Mammary epithelial cell (primary cell): ENCODE measurements at regions not wholly inside any gene's neighbourhood (a gene's known extent, or its start where the extent isn't known, plus 50 kb on each side); places are given as distances from the start of the nearest gene placed in this dataset.

ENCODE experiments used
- EZH2 ChIP-seq: IDR thresholded peaks from 2 replicates; pipeline ENCODE4 v1.6.1; 2012; ENCODE audit warnings: low read length, inconsistent platforms, borderline replicate concordance
- TF ChIP-seq, protein P1 (sequence below), 2 donors: IDR thresholded peaks in 1 of 2; conservative IDR thresholded peaks in 1 of 2; 2 replicates each; pipeline ENCODE4 v1.5.1; 2011 to 2012; ENCODE audit warnings: inconsistent platforms in 2 of 2, low read length in 2 of 2, mild to moderate bottlenecking in 2 of 2, control low read depth in 1 of 2, low read depth in 1 of 2; ENCODE audit not compliant: insufficient read depth in 1 of 2; ENCODE audit errors: extremely low read depth in 1 of 2

DNA sequence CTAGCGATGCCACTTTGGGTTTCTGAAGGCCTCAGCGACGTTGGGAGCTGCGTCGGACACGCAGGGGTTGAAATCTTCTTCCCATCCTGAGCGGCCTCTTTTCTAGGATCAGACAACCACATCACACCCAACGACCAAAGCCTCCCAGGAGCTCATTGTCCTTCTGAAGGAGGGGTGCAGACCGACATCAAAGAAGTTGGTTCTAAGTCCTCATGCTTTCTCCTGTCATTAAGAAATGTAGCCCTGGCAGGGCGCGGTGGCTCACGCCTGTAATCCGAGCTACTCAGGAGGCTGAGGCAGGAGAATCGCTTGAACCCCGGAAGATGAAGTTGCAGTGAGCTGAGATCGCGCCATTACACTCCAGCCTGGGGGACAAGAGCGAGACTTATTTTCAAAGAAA is 1681.9 kb downstream of the TP53TG3F start:
- TF ChIP-seq, protein P1, sequence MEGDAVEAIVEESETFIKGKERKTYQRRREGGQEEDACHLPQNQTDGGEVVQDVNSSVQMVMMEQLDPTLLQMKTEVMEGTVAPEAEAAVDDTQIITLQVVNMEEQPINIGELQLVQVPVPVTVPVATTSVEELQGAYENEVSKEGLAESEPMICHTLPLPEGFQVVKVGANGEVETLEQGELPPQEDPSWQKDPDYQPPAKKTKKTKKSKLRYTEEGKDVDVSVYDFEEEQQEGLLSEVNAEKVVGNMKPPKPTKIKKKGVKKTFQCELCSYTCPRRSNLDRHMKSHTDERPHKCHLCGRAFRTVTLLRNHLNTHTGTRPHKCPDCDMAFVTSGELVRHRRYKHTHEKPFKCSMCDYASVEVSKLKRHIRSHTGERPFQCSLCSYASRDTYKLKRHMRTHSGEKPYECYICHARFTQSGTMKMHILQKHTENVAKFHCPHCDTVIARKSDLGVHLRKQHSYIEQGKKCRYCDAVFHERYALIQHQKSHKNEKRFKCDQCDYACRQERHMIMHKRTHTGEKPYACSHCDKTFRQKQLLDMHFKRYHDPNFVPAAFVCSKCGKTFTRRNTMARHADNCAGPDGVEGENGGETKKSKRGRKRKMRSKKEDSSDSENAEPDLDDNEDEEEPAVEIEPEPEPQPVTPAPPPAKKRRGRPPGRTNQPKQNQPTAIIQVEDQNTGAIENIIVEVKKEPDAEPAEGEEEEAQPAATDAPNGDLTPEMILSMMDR (conservative IDR thresholded peaks at IDR 0.05 in 1 of 2, IDR thresholded peaks at IDR 0.05 in 1 of 2; ENCODE audit: extremely low read depth in 1 of 2, insufficient read depth in 1 of 2, low read depth in 1 of 2, low read length in 2 of 2): no peak
- no peak for TF ChIP-seq EZH2
